Right lobe of liver (tissue), 4 donors: ENCODE measurements at regions not wholly inside any gene's neighbourhood (a gene's known extent, or its start where the extent isn't known, plus 50 kb on each side); places are given as distances from the start of the nearest gene placed in this dataset.

Experiments used
- POLR2A ChIP-seq: fragments of 450-650 bp; IDR thresholded peaks from one replicate; pipeline ENCODE4 v1.6.1; 2017; ENCODE audit warnings: antibody characterized with exemption, mild to moderate bottlenecking
- TF ChIP-seq, protein P1 (sequence below), 4 donors: fragments of 200-600 bp in 3 of 4; fragments of 450-650 bp in 1 of 4; IDR thresholded peaks; one replicate each; pipeline versions ENCODE4 v1.5.1 to v1.8.0; 2016 to 2022; ENCODE audit warnings: antibody characterized with exemption in 4 of 4, mild to moderate bottlenecking in 2 of 4
- donor health status: DM: no; HTN: no; CAD: no.
- donor health status: DM: no; HTN: no; CAD: no.
- donor health status: DM: no; HTN: yes; CAD: no.

DNA sequence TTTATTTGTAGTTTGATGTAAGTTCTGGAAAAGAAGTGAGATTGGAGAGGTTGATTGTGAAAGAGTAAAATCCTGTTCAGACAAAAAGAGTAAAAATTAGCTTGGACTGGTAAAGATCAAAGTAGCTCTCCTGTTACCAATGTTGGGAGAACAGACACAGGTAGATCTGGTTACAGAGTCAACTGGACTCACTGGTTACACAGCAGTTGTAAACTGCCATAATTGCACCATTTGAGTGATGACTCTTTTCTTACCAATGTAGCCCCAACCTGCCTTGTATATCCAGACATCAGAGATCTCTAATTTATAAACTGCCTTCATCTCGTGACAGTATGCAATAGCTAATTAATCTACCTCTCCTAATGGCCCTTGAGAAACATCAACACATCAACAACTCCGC lies 165.6 kb upstream of the PRSS16 start:
- TF ChIP-seq, protein P1, sequence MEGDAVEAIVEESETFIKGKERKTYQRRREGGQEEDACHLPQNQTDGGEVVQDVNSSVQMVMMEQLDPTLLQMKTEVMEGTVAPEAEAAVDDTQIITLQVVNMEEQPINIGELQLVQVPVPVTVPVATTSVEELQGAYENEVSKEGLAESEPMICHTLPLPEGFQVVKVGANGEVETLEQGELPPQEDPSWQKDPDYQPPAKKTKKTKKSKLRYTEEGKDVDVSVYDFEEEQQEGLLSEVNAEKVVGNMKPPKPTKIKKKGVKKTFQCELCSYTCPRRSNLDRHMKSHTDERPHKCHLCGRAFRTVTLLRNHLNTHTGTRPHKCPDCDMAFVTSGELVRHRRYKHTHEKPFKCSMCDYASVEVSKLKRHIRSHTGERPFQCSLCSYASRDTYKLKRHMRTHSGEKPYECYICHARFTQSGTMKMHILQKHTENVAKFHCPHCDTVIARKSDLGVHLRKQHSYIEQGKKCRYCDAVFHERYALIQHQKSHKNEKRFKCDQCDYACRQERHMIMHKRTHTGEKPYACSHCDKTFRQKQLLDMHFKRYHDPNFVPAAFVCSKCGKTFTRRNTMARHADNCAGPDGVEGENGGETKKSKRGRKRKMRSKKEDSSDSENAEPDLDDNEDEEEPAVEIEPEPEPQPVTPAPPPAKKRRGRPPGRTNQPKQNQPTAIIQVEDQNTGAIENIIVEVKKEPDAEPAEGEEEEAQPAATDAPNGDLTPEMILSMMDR (IDR thresholded peaks at IDR 0.05), result no peak
- TF ChIP-seq POLR2A, result no peak
